ENCODE measurements at regions not wholly inside any gene's neighbourhood (a gene's known extent, or its start where the extent isn't known, plus 50 kb on each side); places are given as distances from the start of the nearest gene placed in this dataset.

- TF ChIP-seq CTCF (IDR thresholded peaks at IDR 0.05), result no peak
- TF ChIP-seq POLR2A (IDR thresholded peaks at IDR 0.05), result no peak
- Histone ChIP-seq H3K27me3 (peaks cover 0 to 27% (median 0%) of the 10 kb centered on the region in 4 donors), H3K36me3 (no peaks in the 10 kb centered on the region), H3K4me3 (no peak overlapping the region), H3K27ac (no peak overlapping the region), H3K4me1 (no peaks in the 10 kb centered on the region), H3K9me3 (no peaks in the 10 kb centered on the region)
- intact Hi-C loops (cut with DNase I), result no loop called here
- no peak for DNase-seq
- WGBS, 2 donors, result 50 to 69% methylated on average over 8 of the region's 8 CpGs
These were observed 383.1 kb upstream of the ESRRG start for GRCh38 chr1:217106231-217106901.

GRCh38 chr1:217105437-217105836, 382.2 kb upstream of the ESRRG start:
- Histone ChIP-seq H3K9me3 (no peaks in the 10 kb centered on the region), H3K27ac (no peak overlapping the region), H3K36me3 (no peaks in the 10 kb centered on the region), H3K4me3 (no peak overlapping the region), H3K4me1 (no peaks in the 10 kb centered on the region), H3K27me3 (peaks cover 0 to 22% (median 0%) of the 10 kb centered on the region in 4 donors)
- intact Hi-C loops (cut with DNase I), result no loop called here
- TF ChIP-seq CTCF (IDR thresholded peaks at IDR 0.05) (no peak), POLR2A (IDR thresholded peaks at IDR 0.05) (no peak)
- no peak for DNase-seq
- WGBS, 2 donors, result 78 to 85% methylated on average over 5 of the region's 5 CpGs

DNA sequence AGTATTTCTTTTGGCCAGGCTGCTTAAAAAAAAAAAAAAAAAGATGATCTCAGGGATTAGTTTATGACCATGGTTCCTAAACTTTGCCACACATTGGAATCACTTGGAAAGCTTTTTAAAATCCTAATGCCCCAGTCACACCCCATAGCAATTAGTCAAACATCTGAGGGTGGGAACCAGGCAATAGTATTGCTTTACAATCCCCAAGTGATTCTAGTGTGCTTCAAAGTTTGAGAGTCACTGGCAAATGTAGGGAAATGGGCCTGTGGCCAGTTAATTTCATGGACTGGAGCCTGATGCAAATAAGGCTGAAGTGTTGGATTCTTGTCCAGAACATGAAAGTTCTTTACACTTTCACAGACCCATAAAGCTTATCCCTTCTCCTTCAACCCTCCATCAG, 374.6 kb upstream of the ESRRG start:
- Histone ChIP-seq H3K36me3 (no peaks in the 10 kb centered on the region), H3K9me3 (no peaks in the 10 kb centered on the region), H3K4me1 (peaks cover 0 to 5% (median 0%) of the 10 kb centered on the region in 3 donors), H3K27ac (no peak overlapping the region), H3K27me3 (no peaks in the 10 kb centered on the region), H3K4me3 (no peak overlapping the region)
- DNase-seq, result no peak
- TF ChIP-seq POLR2A (IDR thresholded peaks at IDR 0.05), result no peak
- no peak for TF ChIP-seq CTCF (IDR thresholded peaks at IDR 0.05)
- intact Hi-C loops (cut with DNase I), result no loop called here

DNA sequence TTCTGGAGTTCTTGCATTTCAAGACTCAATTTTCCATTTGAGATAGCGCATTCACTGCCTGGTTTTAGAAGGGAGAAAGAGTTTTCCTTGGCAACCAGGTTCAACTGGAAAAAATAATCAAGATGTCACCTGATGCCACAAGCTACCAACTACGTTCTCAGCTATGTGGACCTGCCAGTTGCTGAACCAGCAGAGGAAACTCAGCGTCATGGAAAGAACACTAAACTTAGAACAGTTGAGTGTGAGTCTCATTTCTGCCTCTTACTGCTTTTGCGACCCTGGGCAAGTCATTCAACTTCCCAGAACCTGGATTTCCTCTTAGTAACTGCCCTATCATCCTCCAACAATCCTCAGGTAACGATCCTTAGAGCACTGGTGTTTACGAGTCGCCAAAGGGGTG, 373.0 kb upstream of the ESRRG start:
- intact Hi-C loops (cut with DNase I), result no loop called here

More for the DNA sequence above, 373.0 kb upstream of the ESRRG start:
- TF ChIP-seq CTCF (IDR thresholded peaks at IDR 0.05) (no peak), POLR2A (IDR thresholded peaks at IDR 0.05) (no peak)
- DNase-seq, result no peak
- Histone ChIP-seq H3K4me3 (no peak overlapping the region), H3K4me1 (peaks cover 0 to 5% (median 0%) of the 10 kb centered on the region in 3 donors), H3K27ac (no peak overlapping the region), H3K36me3 (no peaks in the 10 kb centered on the region), H3K27me3 (peaks cover 0 to 5% (median 0%) of the 10 kb centered on the region in 4 donors), H3K9me3 (no peaks in the 10 kb centered on the region)
- WGBS, 2 donors, result 73 to 80% methylated on average over 7 of the region's 7 CpGs
